GM18909 (cell line): ENCODE measurements at regions not wholly inside any gene's neighbourhood (a gene's known extent, or its start where the extent isn't known, plus 50 kb on each side); places are given as distances from the start of the nearest gene placed in this dataset.

Experiments
- ATAC-seq: cut with Tn5 transposase; IDR thresholded peaks from one replicate; pipeline ENCODE4 v1.9.1; 2021; ENCODE audit warnings: mild to moderate bottlenecking; ENCODE audit not compliant: unreplicated experiment, poor library complexity

DNA sequence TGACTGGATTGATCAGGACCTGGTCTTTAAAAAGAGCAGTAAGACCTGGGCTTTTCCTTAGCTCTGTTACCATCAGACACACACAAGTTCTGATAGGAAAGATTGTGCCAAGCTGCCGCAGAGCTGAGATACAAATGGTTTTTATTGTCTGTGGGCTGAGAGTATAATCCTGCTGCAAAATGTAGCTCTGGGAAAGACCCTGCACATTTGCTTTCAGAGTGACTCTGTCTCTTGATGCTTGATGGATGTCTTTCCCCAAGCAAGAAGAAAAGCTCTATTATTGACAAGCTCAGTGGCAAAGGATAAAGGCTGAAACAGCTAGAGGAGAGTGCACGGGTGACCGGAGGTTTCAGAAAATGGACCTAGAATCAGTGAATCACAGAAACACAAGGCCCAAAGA lies 95.3 kb upstream of the PARD3B start:
- no peak for ATAC-seq

DNA sequence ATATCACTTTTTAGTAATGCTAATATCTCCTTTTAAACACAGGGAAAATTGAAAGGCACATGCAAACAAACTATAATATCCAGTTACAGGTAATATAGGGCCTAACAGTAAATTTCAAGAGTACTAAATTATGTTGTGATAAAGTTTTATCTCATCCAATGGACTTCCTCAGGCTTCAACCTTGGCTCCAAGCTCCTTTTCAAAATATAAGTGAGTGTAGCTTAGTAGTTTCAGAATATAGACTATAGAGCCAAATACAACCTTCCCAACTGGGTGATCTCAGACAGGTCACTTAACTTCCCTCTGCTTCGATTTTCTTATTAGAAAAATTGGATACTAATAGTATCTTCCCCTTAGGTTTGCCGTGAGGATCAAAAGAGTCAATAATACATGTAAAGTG lies 93.5 kb upstream of the PARD3B start:
- no peak for ATAC-seq

DNA sequence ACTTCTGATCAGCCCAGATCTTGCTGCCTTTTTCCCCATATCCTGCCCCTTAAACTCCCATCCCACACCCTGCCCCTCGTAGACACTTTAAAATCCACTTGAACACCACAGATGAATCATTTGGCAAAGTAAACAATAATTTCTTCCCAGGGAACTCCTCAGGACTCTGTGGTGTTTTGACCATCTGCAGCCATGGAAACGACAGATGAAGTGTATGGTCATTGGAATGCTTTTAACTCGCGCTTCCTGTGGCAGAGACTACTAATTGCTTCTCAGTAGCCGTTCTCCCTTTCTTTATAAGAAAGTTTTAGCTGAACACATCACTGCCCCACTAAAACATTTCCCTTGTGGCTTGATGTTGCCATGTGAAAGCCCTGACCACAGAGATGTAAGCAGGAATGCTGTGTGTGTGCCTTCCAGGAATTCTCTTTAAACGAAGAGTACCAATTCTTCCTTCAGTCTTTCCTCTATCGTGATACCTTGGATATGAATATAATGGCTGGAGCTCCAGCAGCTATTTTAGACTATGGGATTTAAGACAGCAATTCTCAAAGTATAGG lies 92.7 kb upstream of the PARD3B start:
- ATAC-seq, result no peak

DNA sequence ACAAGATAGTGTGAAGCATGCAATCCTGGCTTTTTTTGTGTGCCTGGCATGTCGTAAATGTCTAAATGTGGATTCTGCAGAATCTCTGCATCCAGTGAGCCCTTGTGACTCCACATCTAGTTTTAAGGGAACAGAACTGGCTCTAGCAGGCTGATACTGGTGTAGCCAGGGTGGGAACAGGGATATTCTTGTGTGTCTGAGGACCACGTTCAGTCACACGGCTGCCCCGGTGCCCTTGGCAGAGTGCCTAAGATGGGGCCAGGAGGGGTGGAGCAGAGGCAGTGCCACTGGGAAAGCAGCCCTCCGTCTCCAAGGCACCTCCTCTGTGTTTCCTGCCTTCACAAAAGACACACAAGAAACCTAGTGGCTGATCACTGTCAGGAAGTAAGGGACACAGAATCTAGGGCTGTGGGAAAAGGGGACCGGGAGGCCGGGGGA lies 91.5 kb upstream of the PARD3B start:
- ATAC-seq, result no peak

DNA sequence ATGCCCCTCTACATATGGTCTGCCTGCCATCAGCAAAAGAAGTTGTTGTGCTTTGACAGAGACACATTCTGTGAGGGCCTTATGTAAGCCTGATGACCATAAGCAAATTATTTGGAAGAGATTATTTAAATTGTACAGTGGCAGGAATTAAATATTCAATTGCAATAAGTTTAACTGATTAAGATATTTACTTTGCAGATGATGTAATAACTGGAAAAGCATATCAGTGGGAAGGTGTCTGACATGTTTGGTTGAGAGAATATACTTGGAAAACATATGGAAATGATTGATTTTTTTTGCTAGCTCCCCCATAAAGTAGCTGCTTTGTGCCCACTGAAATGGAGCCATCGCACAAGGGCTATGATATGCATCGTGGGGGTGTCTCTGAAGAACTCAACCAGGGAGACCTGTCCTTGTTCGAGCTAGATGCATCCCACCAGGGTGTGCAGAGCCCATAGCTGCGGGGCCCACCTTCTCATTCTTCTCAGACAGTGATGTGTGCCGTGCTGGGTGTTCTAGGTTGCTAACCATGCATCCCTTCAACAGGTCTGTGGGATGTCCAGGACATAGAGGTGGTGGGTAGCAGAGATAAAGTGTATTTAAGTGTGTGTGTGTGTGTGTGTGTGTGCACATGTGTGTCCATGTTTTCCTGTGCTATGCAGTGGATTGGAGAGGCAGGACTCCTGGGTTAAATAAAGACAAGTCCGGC lies 90.4 kb upstream of the PARD3B start:
- ATAC-seq, result no peak

DNA sequence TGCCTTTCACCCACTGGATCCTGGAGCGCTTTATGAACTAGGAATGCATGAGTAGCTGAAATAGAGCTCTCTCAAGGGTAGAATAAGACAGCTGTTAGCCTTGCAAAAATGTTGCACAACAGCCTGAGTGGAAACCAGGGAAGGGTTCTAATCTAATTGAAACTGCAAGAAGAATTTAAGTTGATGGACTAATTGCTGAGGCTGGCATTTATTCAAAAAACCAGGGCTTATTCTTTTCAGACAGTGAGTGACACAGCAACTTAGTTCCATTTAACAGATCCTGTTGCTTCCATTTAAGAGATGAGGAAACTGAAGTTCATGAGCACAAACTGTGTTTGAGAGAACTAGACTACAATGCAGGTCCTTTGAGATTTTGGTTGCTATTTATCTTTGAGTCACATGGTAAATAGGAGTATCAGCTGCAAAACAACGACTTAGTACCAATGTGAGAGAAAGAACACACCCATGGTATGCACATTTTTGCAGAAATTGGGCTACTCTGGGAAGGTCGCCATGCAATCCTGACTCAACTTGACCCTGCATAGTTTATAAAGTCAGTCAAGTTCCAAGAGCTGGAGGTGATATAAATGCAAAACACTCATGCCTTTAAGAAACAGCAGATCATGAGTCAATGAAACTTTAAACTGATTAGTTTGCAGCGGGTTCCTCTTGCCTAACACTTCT lies 76.4 kb upstream of the PARD3B start:
- ATAC-seq, result no peak

DNA sequence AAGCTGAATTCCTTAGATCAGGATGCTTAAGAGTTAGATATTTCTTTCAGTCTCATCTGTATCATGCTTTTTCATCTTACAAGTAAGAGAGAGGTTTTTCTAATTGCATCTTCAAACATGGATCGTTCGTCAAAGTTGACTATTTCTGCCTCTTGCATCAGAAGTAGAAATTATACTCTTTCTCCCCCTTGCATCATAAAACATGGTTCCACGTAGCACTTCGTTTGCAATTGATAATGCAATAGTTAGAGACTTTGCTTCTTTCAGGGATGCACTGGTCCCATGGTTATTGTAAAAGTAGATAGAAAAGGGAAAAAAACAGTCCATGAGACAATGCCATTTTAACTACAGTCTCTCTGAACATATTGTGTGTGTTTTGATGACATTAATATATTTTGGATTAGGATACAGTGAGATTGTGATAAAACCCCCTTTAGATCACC lies 75.1 kb upstream of the PARD3B start:
- no peak for ATAC-seq

DNA sequence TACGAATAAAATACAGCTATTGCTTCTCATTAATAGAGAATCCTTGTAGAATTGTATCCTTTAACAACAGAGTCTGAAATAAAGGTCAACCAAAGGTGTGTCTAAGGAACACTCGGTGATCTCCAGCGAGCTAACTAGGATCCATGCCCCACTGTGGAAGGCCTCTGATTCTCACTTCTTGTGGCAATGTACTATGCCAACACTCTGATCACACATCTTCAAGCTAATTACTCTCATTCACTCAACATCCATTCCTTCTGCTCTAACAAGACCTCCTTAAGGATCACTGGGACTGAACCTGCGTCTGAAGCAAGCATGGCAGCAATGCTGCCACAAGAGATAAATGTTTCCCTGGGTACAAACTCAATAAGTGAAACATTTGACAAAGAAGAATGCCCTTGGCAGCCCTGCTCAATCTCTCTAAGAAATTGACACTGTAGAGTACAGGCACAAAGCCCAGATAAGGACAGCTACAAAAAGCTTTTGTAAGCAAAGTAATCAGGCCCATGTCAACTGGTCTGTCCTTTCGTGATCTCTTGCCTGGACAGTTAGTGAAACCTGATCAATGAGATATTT lies 74.6 kb upstream of the PARD3B start:
- no peak for ATAC-seq

DNA sequence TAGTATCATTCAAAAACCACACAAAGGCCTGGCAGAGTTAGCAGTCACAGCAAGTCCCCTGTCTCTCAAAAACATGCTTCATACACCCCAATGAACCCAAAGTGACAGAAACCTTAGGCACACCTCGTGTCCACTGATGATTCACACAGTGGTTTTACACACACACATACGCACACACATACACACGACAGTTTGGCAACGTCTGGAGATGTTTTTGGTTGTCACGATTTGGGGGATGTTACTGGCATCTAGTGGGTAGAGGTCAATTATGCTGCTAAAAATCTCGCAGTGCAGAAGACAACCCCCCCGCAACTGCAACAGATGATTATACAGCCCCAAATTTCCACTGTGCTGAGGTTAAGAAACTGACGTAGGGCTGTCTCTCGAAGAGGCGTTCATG lies 72.9 kb upstream of the PARD3B start:
- ATAC-seq, result no peak

DNA sequence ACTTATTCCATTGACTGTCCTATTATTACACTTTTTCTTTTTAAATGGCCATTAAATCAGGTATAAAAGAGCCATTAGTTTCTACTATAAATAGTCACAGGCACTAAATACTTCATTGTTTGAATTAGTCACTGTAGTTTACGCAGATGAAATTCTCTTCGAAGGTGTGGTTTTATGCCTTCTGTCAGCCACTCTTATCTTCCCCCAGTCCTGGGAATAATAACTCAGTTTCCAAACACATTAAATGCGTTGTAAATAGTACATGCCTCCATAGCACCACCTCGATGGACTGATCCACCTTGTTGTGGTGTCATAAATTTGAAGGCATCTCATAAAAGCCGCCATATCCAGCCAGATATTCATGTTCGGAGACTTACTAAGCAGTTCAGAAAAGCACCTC lies 72.1 kb upstream of the PARD3B start:
- no peak for ATAC-seq

DNA sequence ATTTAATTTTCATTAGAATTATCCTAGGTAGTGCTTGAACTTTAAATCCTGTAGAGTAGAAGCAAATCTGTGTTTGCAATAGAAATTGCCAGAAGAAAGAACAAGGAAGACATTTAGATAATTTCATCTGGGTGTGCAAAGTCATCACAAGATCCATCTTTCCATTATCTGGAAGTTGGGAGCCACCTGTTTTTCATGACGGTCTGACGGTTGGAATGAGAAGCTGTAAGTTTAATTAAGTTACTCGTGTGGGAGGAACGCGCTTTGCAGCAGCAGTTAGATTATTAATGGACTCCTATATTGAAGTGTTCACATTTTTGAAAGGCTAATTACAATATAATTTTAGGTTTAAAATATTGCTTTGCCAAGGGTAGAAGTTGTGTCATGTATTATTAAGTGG lies 69.9 kb upstream of the PARD3B start:
- no peak for ATAC-seq

DNA sequence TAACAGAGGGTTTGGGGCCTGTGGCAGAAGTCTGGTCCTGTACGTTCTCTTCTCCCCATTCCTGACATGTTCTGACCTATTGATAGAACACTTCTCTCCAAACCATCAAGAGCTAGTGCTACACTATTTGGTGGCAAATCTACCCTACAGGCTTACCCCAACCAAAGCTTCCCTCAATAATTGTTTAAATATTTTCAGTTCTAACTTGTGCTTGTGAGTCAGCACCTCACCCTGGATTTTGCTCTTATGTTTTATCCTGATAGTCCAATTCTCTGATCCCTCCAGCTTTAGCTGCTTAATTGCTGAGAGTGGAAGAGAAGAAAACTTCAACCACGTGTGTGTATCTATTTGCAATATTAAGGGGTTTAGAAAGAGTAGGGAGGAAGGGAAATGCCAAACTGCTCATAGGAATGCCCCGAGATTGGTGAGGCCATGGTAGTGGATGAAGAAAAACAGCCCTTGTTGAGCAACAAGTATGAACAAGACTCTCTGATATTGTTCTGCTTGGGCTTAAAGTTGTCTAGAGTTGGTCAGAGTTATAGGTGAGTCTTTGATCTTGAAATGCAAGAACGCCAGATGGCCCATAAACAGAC lies 67.8 kb upstream of the PARD3B start:
- ATAC-seq, result no peak

DNA sequence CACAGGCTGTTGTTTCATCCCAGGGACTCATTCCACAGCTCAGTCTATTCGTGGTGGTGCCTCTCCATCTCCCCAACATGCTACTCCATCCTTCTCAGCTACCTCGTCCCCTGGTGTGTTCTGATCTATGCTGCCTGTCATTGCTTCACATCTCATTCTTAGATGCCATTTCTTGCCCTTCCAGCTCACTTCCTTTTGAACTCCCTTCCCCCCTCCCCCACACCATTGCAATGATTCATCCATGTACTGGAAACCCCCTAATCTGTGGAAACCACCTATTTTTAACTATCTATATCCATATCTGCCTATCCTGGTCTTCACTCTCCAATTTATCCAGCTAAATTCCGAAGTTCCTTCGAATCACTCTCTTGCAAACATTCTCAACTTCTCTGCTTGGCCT lies 65.7 kb upstream of the PARD3B start:
- ATAC-seq, result no peak

DNA sequence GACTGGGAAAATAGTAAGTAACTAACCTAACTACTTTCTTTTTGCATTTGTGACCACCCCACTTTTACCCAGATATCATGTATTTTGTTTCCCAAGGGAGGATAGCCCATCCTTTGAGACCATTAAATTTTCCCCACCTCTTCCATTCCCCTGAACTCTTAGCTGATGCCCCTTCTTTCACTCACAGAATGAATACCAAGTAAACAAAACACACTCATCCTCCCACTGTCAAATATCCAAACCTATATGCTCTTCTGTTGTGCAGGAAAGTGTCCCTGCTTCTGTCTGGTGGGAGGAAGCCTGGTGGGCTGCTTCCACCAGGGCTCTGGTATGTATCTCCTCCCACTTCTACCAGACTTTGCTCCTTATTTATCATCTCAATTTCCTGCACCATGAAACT lies 64.6 kb upstream of the PARD3B start:
- ATAC-seq, result no peak

DNA sequence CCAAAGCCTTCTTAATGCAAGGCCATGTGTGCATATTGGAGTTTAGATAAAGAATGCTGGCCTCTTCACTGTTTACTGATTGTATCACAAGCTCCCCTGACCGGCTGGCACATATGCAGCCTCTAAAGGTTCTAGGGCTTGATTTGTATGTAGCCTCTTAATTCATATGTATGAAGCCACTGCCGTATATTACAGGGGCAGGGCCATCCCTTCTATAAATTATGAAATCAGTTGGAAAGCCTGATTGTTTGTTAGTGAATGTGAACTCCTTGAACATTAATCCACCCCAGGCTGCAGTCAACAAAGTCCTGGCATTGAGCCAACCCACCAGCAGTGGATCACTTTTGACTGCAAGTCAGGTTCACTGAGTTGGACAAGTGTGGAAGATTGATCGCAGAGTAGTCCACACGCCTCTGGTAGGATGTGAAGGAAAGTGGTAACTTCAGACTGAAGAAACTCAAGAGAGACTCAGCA lies 61.6 kb upstream of the PARD3B start:
- no peak for ATAC-seq

DNA sequence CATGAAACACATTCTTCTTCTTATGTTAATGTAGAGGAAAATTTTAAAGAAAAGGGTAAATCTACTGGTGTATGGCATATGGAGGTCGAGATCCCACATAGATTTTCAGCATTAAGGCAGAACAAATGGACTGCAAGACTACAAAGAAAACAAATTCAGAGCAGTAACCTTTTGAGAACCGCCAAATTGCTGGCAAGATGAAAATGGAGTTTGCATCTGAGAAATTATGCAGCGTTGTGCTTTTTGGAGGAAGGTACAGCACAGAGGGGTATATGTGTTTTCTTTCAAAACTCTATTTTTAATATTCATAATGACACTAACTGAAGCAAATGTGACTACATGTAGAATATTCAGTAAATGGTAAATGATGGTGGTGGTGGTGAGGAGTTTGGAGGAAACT lies 59.0 kb upstream of the PARD3B start:
- ATAC-seq, result no peak

DNA sequence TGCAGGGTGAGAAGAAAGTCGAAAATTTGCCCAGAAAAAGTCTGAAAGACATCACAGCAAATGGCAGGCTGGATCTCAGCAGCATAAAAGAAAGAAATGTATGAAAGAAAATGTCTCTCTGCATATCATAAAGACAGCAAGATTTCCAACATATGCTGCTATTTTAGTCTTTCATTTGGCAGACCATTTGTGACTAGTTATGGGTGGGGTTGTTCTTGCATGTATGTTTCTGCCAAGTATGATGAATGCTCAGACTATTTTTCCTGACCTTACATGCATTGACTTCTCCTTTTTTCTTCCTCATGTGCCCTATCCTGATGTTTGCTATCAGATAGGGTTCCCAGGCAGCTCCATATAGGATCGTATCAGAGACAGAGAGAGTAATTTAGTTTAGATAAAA lies 58.5 kb upstream of the PARD3B start:
- ATAC-seq, result no peak

DNA sequence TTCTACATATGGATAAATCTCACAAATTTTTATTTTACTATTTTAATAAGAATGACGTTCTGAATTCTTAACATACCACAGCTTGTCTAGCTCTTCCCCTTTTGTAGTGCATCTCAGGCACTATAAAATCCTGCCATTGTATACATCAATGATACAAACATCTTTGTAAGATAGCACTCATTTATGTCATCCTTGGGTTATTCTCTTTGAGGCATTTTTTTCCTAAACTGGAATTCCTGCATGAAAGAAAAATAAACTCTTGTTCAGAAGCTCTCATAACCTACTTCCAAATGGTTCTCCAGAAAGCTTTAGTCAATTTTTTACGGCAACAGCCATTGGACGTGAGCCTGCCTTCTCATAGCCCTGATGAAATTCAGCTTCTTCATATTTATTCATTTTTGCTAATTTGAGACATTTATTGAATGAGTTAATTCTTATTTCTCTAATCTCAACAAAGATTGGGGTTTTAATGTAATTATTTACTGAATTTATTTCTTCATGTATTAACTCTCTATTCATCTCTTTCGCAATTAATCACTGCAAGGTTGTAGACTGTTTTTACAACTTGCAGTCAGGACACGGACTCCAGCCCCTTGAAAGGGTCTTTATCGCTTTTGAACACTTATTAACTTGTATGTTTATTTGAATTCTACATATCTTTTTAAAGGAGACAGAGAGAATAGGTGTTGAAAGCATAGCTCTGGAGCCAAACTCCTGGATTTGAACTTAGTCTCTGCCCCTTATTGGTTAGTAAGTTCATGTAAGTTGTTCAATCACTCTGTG lies 57.6 kb upstream of the PARD3B start:
- no peak for ATAC-seq

DNA sequence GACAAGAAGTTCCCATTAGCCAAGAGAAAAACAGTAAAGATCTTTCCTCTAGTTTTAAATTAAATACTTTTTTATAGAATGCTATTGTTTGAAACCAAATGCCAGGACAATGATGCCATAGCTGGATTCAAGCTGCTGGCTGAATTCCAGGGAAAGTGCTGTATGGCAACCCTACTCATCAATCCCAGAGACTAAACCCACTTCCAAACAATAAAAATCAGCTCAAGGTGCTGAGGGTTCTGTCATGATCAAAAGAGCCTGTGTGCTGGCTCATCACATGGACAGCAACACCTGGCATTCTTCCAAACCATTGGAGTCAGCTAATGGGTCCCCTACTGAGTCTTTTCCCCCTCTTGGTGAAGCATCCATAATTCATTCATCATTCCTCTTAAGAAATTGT lies 53.7 kb upstream of the PARD3B start:
- ATAC-seq, result no peak

DNA sequence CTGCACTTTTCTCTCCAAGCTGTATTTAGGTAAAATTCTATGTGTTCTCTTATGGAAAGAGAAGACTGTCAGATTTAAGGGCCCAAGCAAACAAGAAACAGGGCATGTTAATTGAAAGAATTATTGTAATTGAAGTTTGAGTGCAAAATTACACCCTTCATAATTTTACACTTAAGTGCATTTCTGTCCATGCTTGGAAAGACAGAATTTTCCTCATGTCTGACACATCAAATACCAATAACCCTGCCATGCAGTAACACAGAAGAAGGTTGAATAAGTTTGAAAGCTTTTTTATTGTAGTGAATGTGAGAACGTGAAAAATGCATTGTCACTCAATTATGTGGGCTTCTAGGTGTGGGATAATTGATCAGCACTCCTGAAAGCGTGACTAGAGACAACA lies 52.9 kb upstream of the PARD3B start:
- no peak for ATAC-seq
